Anterior cingulate cortex (tissue), 58 donors: ENCODE measurements at regions not wholly inside any gene's neighbourhood (a gene's known extent, or its start where the extent isn't known, plus 50 kb on each side); places are given as distances from the start of the nearest gene placed in this dataset.
A peak's percentile ranks its signal among the peaks of the same experiment; 100 is the strongest.

Experiments used
- DNase-seq, 58 donors: peaks; one replicate each; lab custom pipeline; 2025; lab: John Stamatoyannopoulos, UW

- DNase-seq: no peak
Measured at GRCh38 chr1:30819244-30819571, 61.6 kb upstream of the LAPTM5 start.

- no peak for DNase-seq
Measured at GRCh38 chr1:30818568-30819243, 61.1 kb upstream of the LAPTM5 start.

- no peak for DNase-seq
Measured at GRCh38 chr1:30817548-30817947, 60.0 kb upstream of the LAPTM5 start.

GRCh38 chr1:30817077-30817438 lies 59.5 kb upstream of the LAPTM5 start:
- DNase-seq: peak in 5 of 58 donors; percentile 15 to 63 (median 51)

GRCh38 chr1:30816211-30817076 lies 58.9 kb upstream of the LAPTM5 start:
- peak; percentile 40 to 97 (median 87) for DNase-seq

- peak in 1 of 58 donors; percentile 50 for DNase-seq
Measured at GRCh38 chr1:30815556-30815955, 58.0 kb upstream of the LAPTM5 start.

- no peak for DNase-seq
Measured at GRCh38 chr1:30814292-30814691, 56.7 kb upstream of the LAPTM5 start.

- DNase-seq: no peak
Measured at GRCh38 chr1:30812076-30812475, 54.5 kb upstream of the LAPTM5 start.

GRCh38 chr1:30811187-30811586 lies 53.6 kb upstream of the LAPTM5 start:
- DNase-seq: no peak

GRCh38 chr1:30810416-30811080 lies 53.0 kb upstream of the LAPTM5 start:
- DNase-seq: no peak

- DNase-seq: no peak
Measured at GRCh38 chr1:30809514-30810263, 52.1 kb upstream of the LAPTM5 start.

GRCh38 chr1:30808067-30808662 lies 50.6 kb upstream of the LAPTM5 start:
- no peak for DNase-seq

GRCh38 chr1:30807318-30808066 lies 49.9 kb upstream of the LAPTM5 start:
- DNase-seq: no peak
